Adrenal gland (tissue), 5 donors: ENCODE measurements at regions not wholly inside any gene's neighbourhood (a gene's known extent, or its start where the extent isn't known, plus 50 kb on each side); places are given as distances from the start of the nearest gene placed in this dataset.

Experiments
- CTCF ChIP-seq, 6 experiments: fragments of 450-650 bp in 4 of 6; fragments of 200-600 bp in 2 of 6; sonication (generic) in 1 of 6; IDR thresholded peaks; 1 replicate in 5 of 6; 2 replicates in 1 of 6; pipeline versions ENCODE4 v1.5.1 to v1.8.0; 2016 to 2021; ENCODE audit warnings: antibody characterized with exemption in 6 of 6, mild to moderate bottlenecking in 2 of 6, moderate library complexity in 1 of 6
- POLR2A ChIP-seq, 2 donors: fragments of 450-650 bp; IDR thresholded peaks; one replicate each; pipeline ENCODE4 v1.6.1; 2017; ENCODE audit warnings: antibody characterized with exemption in 2 of 2, mild to moderate bottlenecking in 2 of 2, moderate library complexity in 1 of 2
- donor health status: DM: no; HTN: no; CAD: no.

DNA sequence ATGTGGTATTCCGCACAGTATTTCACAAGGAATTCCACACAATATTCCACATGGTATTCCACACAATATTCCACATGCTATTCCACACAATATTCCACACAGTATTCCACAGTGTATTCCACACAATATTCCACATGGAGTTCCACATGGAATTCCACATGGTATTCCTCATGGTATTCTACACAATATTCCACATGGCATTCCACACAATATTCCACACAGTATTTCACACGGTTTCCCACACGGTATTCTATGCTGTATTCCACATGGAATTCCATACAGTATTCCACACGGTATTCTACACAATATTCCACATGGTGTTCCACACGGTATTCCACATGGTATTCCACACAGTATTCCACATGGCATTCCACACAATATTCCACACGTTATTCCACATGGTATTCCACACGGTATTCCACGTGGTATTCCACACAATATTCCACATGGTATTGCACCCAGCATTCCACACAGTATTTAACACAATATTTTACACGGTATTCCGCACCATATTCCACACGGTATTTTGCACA, 137.3 kb upstream of the CHST15 start:
- no peak for TF ChIP-seq CTCF (IDR thresholded peaks at IDR 0.05)
- no peak for TF ChIP-seq POLR2A (IDR thresholded peaks at IDR 0.05)
